Liver (tissue), 8 donors: ENCODE measurements at regions not wholly inside any gene's neighbourhood (a gene's known extent, or its start where the extent isn't known, plus 50 kb on each side); places are given as distances from the start of the nearest gene placed in this dataset.

Experiments used
- DNase-seq: peaks from one replicate; pipeline ENCODE4 v3.0.0-alpha.2; 2017; ENCODE audit warnings: low spot score
- H3K27ac ChIP-seq, 2 donors: one replicate each; pipeline ENCODE4 v1.7.0; 2013; ENCODE audit warnings: inconsistent platforms in 2 of 2, low read length in 2 of 2, control low read depth in 1 of 2, low read depth in 1 of 2, mild to moderate bottlenecking in 1 of 2
- H3K27me3 ChIP-seq, 4 donors: one replicate each; pipeline versions ENCODE4 v1.6.1 to v1.7.0; 2013; ENCODE audit warnings: low read length in 3 of 4, inconsistent platforms in 1 of 4, mild to moderate bottlenecking in 1 of 4, moderate library complexity in 1 of 4; ENCODE audit not compliant: control insufficient read depth in 4 of 4, insufficient read depth in 4 of 4
- H3K36me3 ChIP-seq, 4 donors: one replicate each; pipeline versions ENCODE4 v1.6.1 to v1.7.0; 2013; ENCODE audit warnings: low read length in 3 of 4, mild to moderate bottlenecking in 3 of 4, low read depth in 1 of 4, moderate library complexity in 1 of 4; ENCODE audit not compliant: control insufficient read depth in 4 of 4, insufficient read depth in 3 of 4
- H3K4me1 ChIP-seq, 4 donors: one replicate each; pipeline versions ENCODE4 v1.6.1 to v1.7.0; 2013; ENCODE audit warnings: low read length in 3 of 4, mild to moderate bottlenecking in 3 of 4, moderate library complexity in 1 of 4; ENCODE audit not compliant: control insufficient read depth in 4 of 4, insufficient read depth in 4 of 4
- H3K4me3 ChIP-seq, 3 donors: one replicate each; pipeline versions ENCODE4 v1.6.1 to v1.7.0; 2013; ENCODE audit warnings: low read length in 3 of 3, control low read depth in 1 of 3, low read depth in 1 of 3, mild to moderate bottlenecking in 1 of 3
- H3K9ac ChIP-seq, 2 donors: one replicate each; pipeline ENCODE4 v1.7.0; 2013; ENCODE audit warnings: low read length in 2 of 2, mild to moderate bottlenecking in 2 of 2, moderate library complexity in 2 of 2, control low read depth in 1 of 2, low read depth in 1 of 2
- H3K9me3 ChIP-seq, 4 donors: one replicate each; pipeline versions ENCODE4 v1.6.1 to v1.7.0; 2013; ENCODE audit warnings: low read length in 3 of 4; ENCODE audit not compliant: control insufficient read depth in 4 of 4
- EGR1 ChIP-seq, 2 donors: IDR thresholded peaks; 2 replicates each; pipeline ENCODE4 v1.6.1; 2016 to 2018; ENCODE audit warnings: antibody characterized with exemption in 2 of 2, low read depth in 2 of 2
- FOXA1 ChIP-seq: IDR thresholded peaks from 2 replicates; pipeline ENCODE4 v1.6.1; 2016; ENCODE audit warnings: antibody characterized with exemption
- FOXA2 ChIP-seq: IDR thresholded peaks from 2 replicates; pipeline ENCODE4 v1.6.1; 2016; ENCODE audit warnings: antibody characterized with exemption
- JUND ChIP-seq, 2 donors: IDR thresholded peaks; 2 replicates each; pipeline ENCODE4 v1.6.1; 2016; ENCODE audit warnings: antibody characterized with exemption in 2 of 2
- MAX ChIP-seq: IDR thresholded peaks from 2 replicates; pipeline ENCODE4 v1.6.1; 2016; ENCODE audit warnings: antibody characterized with exemption
- NR2F2 ChIP-seq: IDR thresholded peaks from 2 replicates; pipeline ENCODE4 v1.6.1; 2016; ENCODE audit warnings: antibody characterized with exemption
- REST ChIP-seq: IDR thresholded peaks from 2 replicates; pipeline ENCODE4 v1.6.1; 2016; ENCODE audit warnings: antibody characterized with exemption, mild to moderate bottlenecking
- RXRA ChIP-seq, 2 donors: IDR thresholded peaks; 2 replicates each; pipeline ENCODE4 v1.6.1; 2017 to 2018; ENCODE audit warnings: antibody characterized with exemption in 2 of 2, mild to moderate bottlenecking in 1 of 2
- SP1 ChIP-seq: IDR thresholded peaks from 2 replicates; pipeline ENCODE4 v1.6.1; 2018; ENCODE audit warnings: antibody characterized with exemption, mild to moderate bottlenecking
- ZBTB33 ChIP-seq: IDR thresholded peaks from 2 replicates; pipeline ENCODE4 v1.6.1; 2016; ENCODE audit warnings: antibody characterized with exemption
- WGBS: extraction: QIAGEN DNeasy Blood & Tissue Kit; methylation state at CpG from one replicate; pipeline ENCODE4 v1.1.7; 2013; 5-methylcytosine and 5-hydroxymethylcytosine counted together
- TF ChIP-seq, protein P1 (sequence below): fragments of 150-350 bp; IDR thresholded peaks from 2 replicates; pipeline ENCODE4 v1.5.1; 2017; ENCODE audit warnings: improper control_type of control experiment, low read depth, low read length; ENCODE audit not compliant: missing input control
- TF ChIP-seq, protein P2 (sequence below): IDR thresholded peaks from 2 replicates; pipeline ENCODE4 v1.6.1; 2016; ENCODE audit warnings: antibody characterized with exemption
- donor health status: healthy.
- donor health status: healthy.
- donor health status: healthy.
- donor health status: healthy.
- donor health status: healthy.

GRCh38 chr11:23166376-23166775, 306.1 kb upstream of the CCDC179 start (continued):
- TF ChIP-seq REST (no peak), RXRA (IDR thresholded peaks at IDR 0.05) (no peak), EGR1 (IDR thresholded peaks at IDR 0.05; ENCODE audit: low read depth in 2 of 2) (no peak), JUND (IDR thresholded peaks at IDR 0.05) (no peak)

GRCh38 chr11:23179609-23180008, 319.3 kb upstream of the CCDC179 start:
- Histone ChIP-seq H3K36me3 (no peaks in the 10 kb centered on the region), H3K4me1 (no peaks in the 10 kb centered on the region), H3K9me3 (no peaks in the 10 kb centered on the region), H3K4me3 (no peak overlapping the region), H3K27ac (no peak overlapping the region), H3K9ac (no peak overlapping the region), H3K27me3 (no peaks in the 10 kb centered on the region)
- TF ChIP-seq, protein P1, sequence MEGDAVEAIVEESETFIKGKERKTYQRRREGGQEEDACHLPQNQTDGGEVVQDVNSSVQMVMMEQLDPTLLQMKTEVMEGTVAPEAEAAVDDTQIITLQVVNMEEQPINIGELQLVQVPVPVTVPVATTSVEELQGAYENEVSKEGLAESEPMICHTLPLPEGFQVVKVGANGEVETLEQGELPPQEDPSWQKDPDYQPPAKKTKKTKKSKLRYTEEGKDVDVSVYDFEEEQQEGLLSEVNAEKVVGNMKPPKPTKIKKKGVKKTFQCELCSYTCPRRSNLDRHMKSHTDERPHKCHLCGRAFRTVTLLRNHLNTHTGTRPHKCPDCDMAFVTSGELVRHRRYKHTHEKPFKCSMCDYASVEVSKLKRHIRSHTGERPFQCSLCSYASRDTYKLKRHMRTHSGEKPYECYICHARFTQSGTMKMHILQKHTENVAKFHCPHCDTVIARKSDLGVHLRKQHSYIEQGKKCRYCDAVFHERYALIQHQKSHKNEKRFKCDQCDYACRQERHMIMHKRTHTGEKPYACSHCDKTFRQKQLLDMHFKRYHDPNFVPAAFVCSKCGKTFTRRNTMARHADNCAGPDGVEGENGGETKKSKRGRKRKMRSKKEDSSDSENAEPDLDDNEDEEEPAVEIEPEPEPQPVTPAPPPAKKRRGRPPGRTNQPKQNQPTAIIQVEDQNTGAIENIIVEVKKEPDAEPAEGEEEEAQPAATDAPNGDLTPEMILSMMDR: no peak
- TF ChIP-seq ZBTB33 (no peak), SP1 (no peak), FOXA1 (no peak), JUND (IDR thresholded peaks at IDR 0.05) (no peak), RXRA (IDR thresholded peaks at IDR 0.05) (no peak), MAX (no peak), FOXA2 (no peak), NR2F2 (no peak)
- TF ChIP-seq, protein P2, sequence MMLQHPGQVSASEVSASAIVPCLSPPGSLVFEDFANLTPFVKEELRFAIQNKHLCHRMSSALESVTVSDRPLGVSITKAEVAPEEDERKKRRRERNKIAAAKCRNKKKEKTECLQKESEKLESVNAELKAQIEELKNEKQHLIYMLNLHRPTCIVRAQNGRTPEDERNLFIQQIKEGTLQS: no peak
- 83% methylated on average over 1 of the region's 1 CpG for WGBS
- no peak for DNase-seq
